T47D (cell line): ENCODE measurements at regions not wholly inside any gene's neighbourhood (a gene's known extent, or its start where the extent isn't known, plus 50 kb on each side); places are given as distances from the start of the nearest gene placed in this dataset.

ENCODE experiments used
- DNase-seq, 2 experiments: peaks; one replicate each; pipeline versions ENCODE4 v3.0.0 to v3.0.0-alpha.2; 2011 to 2012; ENCODE audit warnings: low read depth in 1 of 2, low spot score in 1 of 2
- JUND ChIP-seq: IDR thresholded peaks from 2 replicates; pipeline ENCODE4 v1.6.1; 2012; ENCODE audit warnings: low read depth
- in situ Hi-C: cut with HindIII; loops from 2 replicates; pipeline ENCODE4 v1.10.0; 2016; ENCODE audit warnings: low sequenced_read_pairs, low pct_unique_long_range_greater_than_20kb

- no peak for DNase-seq
- in situ Hi-C loops: no loop called here
- no peak for TF ChIP-seq JUND
These were observed 127.8 kb downstream of the BMP4 start for GRCh38 chr14:53828820-53829219.

- in situ Hi-C loops: no loop called here
- DNase-seq: no peak
- no peak for TF ChIP-seq JUND
These were observed 132.6 kb downstream of the BMP4 start for GRCh38 chr14:53824061-53824460.

GRCh38 chr14:53814392-53814791 lies 142.2 kb downstream of the BMP4 start:
- in situ Hi-C loops: no loop called here
- DNase-seq: no peak
- no peak for TF ChIP-seq JUND

- no peak for DNase-seq
- in situ Hi-C loops: no loop called here
- TF ChIP-seq JUND: no peak
These were observed 146.4 kb downstream of the BMP4 start for GRCh38 chr14:53810221-53810620.

GRCh38 chr14:53808042-53808441 lies 148.6 kb downstream of the BMP4 start:
- in situ Hi-C loops: no loop called here
- DNase-seq: no peak
- TF ChIP-seq JUND: no peak

- DNase-seq: no peak
- TF ChIP-seq JUND: no peak
- in situ Hi-C loops: no loop called here
These were observed 149.1 kb downstream of the BMP4 start for GRCh38 chr14:53807542-53807941.

- in situ Hi-C loops: no loop called here
- TF ChIP-seq JUND: no peak
- no peak for DNase-seq
These were observed 149.5 kb downstream of the BMP4 start for GRCh38 chr14:53807108-53807507.

GRCh38 chr14:53796734-53797133 lies 159.9 kb downstream of the BMP4 start:
- in situ Hi-C loops: no loop called here
- TF ChIP-seq JUND: no peak
- no peak for DNase-seq

GRCh38 chr14:53793790-53794505 lies 162.7 kb downstream of the BMP4 start:
- in situ Hi-C loops: no loop called here
- DNase-seq: no peak
- TF ChIP-seq JUND: no peak

GRCh38 chr14:53792909-53793308 lies 163.7 kb downstream of the BMP4 start:
- in situ Hi-C loops: no loop called here
- DNase-seq: peak in 1 of 2 experiments; percentile 15
- TF ChIP-seq JUND: no peak

- no peak for DNase-seq
- in situ Hi-C loops: no loop called here
- no peak for TF ChIP-seq JUND
These were observed 165.7 kb downstream of the BMP4 start for GRCh38 chr14:53790731-53791500.

GRCh38 chr14:53788566-53788965 lies 168.1 kb downstream of the BMP4 start:
- in situ Hi-C loops: no loop called here
- TF ChIP-seq JUND: no peak
- no peak for DNase-seq

GRCh38 chr14:53786045-53786444 lies 170.6 kb downstream of the BMP4 start:
- DNase-seq: no peak
- TF ChIP-seq JUND: no peak
- in situ Hi-C loops: no loop called here

- no peak for DNase-seq
- TF ChIP-seq JUND: no peak
- in situ Hi-C loops: no loop called here
These were observed 171.9 kb downstream of the BMP4 start for GRCh38 chr14:53784688-53785087.
